ENCODE measurements at regions not wholly inside any gene's neighbourhood (a gene's known extent, or its start where the extent isn't known, plus 50 kb on each side); places are given as distances from the start of the nearest gene placed in this dataset.

DNA sequence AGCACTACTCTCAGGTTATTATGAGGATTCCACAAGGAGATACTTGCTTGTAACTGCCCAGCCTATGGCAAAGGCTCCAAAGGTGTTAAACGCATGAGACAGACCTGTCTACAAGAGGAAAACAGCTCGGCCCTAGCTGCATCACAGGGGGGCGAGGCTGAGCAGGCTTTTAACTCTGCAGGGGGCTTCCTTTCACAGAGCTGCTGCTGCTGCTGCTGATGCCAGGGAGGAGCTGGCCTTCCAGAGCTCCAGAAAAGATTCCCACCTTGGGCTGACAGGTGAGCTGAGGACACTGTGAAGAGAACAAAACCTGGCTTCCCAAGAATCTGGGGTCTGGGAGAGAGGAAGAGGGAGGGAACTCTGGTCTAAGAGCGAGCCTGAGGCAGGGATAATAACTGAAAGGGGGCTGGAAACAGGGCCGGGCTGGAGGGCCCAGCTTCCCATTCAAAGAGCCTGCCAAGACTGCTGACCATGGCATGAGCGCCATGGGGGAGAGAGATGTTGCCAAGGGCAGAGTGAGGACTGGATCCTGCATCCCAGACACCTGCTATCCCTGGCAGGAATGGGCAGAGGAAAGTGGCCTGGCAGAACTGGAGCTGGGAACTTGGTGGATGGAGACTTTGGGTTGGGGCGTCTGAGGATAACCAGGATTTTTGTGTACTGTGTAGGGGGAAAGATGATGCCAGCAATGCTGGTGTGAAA is 211.1 kb upstream of the LRFN2 start:
- no peak for DNase-seq (ENCODE audit: low spot score)

GRCh38 chr6:40796260-40797221 is 209.4 kb upstream of the LRFN2 start:
- DNase-seq (ENCODE audit: low spot score), result no peak

DNA sequence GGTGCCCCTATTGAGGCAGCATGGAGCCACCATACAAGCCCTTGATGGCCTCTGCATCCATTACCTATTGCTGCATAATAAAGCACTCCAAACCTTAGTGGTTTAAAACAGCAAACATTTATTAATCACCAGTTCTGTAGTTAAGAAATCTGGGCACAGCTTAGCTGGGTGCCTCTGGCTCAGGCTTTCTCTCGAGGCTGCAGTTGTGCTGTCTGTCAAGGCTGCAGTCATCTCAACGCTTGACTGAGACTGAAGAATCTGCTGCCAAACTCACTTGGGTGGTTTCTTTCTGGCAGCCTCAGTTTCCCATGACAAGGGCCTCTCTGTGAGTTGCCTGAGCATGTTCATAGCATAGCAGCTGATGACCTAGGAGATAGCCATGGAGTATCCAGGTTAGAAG is 207.4 kb upstream of the LRFN2 start:
- DNase-seq (ENCODE audit: low spot score), result no peak

- no peak for DNase-seq (ENCODE audit: low spot score)
Observed at GRCh38 chr6:40792183-40792582, 205.0 kb upstream of the LRFN2 start.

GRCh38 chr6:40791004-40791403 is 203.8 kb upstream of the LRFN2 start:
- no peak for DNase-seq (ENCODE audit: low spot score)

DNA sequence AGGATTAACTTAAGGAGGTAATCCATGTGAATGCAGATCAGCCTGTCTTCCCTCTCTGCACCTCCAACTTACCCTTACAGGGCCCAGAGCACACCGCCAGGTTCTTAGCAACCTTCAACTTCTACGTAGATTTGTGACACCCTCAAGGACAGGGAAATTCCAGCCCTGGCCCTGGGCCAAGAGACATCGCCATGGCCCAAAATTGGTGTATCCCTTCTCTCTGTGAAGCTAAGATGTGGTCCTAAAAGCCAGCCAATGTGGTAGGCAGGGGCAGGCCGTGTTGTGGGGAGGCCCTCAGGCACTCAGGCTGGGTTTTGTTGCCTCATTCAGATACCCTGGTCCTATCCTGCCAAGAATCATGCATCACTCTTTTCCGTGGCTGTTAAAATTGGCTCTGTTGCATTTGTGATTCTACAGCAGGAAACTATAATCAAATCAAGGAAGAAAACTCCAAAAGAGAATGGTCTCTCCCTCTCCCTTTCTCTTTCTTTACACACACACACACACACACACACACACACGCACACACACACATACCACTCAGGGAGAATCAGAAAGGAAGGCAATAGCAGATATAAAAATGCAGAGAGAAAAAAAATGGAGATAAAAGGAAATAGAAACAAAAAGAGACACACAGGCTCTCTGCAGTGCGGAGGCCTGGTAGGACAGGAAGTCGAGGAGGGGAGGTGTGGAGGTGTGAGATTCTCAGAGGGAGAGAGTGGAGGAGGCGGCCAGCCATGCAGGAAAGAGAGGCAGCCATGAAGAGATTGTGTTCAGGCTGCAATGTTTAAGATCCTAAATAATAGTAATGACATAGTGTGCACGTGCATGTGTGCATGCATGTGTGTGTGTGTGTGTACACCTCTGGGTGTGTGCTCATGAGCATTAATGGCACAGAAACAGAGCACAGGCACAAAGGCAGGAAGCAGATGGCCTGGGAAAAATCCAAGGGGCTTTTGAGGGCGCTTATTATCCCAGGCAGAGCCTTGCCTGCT is 201.8 kb upstream of the LRFN2 start:
- no peak for DNase-seq (ENCODE audit: low spot score)

DNA sequence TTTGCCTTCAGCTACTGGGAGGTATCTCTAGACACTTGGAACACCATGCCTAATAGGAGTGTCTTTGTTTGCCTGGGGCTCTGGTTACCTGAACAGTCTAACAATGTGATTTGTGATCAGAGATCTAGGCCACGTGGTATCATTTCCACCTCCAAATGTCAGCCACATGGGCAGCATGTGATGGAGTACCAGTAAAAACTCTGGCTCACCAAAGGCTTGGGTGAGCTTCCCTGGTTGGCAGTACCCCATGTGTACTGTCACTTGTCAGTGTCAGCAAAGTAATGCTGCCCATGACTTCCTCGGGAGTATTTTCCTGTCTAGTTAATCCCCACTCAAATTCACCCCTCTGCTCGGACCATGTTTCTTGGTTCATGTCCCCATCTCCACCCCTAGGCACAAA is 195.2 kb upstream of the LRFN2 start:
- no peak for DNase-seq (ENCODE audit: low spot score)

DNA sequence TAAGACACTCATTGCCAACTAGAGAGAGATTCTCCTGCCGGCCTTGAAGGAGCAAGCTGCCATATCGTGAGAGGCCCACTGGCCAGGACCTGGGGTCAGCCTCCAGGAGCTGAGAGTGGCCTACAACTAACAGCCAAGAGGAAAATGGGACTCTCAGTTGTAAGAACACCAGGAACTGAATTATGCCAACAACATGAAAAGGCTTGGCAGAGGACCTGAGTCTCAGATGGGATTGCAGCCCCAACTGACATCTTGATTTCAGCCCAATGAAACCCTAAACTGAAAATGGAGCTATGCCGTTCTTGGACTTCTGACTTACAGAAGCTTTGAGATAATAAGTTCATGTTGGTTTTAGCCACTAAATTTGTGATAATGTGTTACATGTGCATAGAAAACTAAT is 193.5 kb upstream of the LRFN2 start:
- DNase-seq (ENCODE audit: low spot score), result no peak

DNA sequence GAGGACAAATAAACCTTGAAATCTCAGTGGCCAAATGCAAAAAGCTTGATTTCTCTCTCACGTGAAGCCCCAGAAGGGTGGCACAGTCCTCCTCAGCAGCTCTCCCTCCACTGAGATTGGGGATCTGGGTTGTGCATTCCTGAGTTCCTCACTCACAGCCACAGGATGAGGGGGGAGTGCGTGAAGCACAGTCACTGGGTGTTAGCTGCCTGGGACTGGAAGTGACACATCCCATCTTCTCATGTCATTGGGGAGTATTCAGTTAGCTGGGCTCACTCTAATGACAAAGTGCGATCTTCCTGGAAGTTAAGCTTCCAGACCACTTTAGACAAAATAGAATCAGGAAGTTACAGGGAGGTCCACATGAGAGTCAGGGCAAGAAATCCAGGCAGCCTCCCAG is 192.2 kb upstream of the LRFN2 start:
- no peak for DNase-seq (ENCODE audit: low spot score)

DNA sequence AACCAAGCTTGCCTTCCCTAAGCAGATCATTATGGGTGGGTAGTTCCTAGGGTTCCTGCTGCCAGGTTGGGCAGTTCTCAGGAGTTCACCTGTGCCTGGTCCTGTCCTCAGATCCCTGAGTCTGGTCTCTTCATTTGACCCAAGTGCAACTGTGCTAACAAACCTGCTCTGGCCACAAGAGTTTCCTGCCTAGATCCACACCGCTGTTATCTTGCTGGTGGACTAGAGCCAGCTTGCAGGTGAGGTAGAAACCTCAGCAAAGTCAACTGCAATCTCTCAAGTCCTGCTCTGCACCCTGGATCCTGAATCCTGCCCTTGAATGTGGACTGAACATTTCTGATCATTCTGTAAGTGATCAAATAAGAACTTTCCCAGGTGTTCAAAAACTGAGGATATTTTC is 191.8 kb upstream of the LRFN2 start:
- no peak for DNase-seq (ENCODE audit: low spot score)

DNA sequence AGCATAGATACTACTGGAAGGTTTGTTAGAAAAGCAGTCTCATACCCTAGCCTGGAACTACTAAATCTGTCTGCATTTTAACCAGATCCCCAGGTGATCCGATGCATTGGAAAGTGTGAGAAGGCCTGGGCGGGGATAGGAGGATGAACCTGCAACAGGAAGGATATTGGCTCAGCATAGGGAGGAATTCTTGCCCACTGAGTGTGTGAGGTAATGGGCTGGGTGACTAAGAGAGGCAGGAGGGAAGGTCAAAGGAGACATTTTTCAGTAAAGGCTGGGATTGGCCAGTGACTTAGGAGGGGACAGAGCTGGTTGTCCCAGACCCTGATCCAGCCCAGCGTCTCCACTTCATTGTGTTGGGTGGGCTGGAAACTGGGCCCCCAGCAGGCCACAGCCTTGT is 191.0 kb upstream of the LRFN2 start:
- DNase-seq (ENCODE audit: low spot score), result no peak

- DNase-seq (ENCODE audit: low spot score), result no peak
Observed at GRCh38 chr6:40774932-40775331, 187.8 kb upstream of the LRFN2 start.

DNA sequence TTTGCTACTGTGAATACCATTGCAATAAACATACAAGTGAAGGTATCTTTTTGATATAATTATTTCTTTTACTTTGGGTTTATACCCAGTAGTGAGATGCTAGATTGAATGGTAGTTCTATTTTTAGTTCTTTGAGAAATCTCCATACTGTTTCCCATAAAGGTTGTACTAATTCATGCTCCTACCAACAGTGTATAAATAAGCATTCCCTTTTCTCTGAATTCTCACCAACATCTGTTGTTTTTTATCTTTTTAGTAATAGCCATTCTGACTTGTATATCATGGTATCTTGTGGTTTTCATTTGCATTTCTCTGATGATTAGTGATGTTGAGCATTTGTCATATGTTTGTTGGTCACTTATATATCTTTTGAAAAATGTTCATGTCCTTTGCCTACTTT is 183.6 kb upstream of the LRFN2 start:
- no peak for DNase-seq (ENCODE audit: low spot score)

- no peak for DNase-seq (ENCODE audit: low spot score)
Observed at GRCh38 chr6:40764726-40765125, 177.6 kb upstream of the LRFN2 start.

DNA sequence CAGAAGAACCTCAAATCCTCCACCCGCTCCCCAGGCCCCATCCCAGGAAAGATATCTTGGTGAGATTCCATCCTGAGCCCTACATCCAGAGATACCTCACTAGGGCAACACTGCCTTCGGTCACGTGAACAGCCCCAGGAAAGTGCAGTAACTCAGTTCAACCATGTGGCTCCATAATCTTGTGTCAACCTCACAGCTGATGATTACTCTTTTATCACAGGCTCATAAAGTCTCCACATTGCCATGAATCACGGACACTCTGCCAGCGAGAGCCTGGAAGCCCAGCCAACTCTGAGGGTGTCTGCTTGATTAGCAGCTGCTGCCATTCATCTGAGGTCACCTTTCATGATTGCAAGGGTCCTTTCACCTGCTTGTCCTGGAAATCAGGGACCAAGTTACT is 175.8 kb upstream of the LRFN2 start:
- DNase-seq (ENCODE audit: low spot score), result no peak

DNA sequence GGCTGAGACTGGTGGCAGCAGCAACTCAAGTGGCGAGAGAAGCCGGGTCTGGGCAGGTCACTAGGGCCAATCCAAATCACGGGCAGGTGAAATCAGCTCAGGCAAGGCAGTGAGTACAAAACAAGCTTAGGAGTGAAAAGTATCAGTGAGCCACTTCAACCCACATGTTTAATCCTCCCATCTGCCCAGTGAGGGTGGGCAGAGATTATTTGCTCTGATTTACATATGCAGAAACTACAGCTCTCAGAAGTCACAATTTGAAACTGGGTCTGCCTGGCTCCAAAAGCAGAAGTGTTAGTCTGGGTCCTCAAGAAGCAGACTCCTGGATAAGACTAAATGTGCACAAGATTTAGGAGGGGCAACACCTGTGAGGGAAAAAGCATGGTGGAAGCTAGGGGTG is 173.7 kb upstream of the LRFN2 start:
- DNase-seq (ENCODE audit: low spot score), result no peak

DNA sequence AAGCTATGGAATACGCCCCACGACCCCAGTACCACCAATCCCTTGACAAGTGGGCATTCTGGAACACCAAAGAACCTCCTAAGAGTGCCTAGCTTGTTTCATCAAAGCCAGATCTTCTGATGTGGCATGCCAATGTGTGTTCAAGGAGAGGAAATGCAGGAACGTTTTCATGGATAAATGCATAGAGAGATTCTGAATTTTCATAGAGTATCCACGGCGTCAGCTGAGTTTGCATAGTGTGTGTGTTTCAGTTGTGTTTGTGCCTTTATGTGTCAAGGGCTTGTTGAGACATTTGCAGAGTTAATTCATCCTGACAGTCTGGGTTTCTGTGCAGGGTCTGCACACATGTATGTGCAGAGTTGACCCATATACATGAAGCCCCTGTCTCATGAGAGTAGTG is 172.7 kb upstream of the LRFN2 start:
- DNase-seq (ENCODE audit: low spot score), result no peak

DNA sequence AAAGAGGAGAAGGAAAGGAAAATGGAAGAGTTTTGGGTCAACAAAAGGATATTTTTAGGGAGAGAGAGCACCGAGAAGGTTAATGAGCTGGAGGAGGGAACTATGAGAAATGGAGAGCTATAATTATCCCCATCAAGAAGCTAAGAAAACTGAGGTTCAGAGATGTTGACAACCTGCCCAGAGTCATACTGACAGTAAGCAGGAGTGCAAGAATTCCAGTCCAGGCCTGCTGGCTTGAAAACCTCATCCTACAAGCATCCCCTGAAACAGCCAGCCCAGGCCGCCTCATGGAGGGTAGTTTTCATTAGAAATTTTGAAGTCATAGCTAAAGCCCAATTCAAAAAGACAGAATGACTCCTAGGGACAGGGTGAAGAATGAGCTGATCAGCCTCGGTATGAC is 172.1 kb upstream of the LRFN2 start:
- no peak for DNase-seq (ENCODE audit: low spot score)

- DNase-seq (ENCODE audit: low spot score), result no peak
Observed at GRCh38 chr6:40755749-40756452, 168.7 kb upstream of the LRFN2 start.

DNA sequence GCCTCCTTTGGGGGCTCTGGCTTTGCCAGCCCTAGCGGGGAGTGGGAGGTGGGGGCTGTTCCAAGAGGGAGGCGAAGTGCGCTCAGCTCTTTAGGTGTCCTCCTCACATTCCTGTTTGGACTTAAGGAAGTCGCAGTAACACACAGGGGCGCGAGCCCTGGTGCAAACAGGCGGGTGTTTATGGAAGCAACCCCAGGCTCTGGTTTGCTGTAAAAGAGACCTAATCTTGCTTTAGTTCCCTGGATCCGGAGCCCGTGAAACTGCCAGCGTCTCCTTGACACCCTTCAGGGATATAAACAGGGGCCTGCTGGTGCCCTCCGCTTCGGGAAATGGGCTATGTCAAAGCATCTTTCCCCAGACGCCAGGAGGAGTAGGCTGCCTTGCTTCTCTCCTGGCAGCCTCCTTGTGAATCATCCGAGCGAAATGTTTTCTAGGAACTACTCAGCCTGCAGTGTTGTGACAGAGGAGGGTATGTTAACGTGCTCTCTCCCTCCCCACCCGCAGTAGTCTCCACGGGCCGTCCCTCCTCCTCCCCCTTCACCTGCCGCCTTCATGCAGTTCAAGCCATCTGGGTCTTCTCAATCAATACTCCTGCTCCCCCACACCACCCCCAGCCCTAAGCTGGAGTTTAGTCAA is 168.0 kb upstream of the LRFN2 start:
- DNase-seq (ENCODE audit: low spot score), result no peak

GRCh38 chr6:40754461-40755045 is 167.4 kb upstream of the LRFN2 start:
- no peak for DNase-seq (ENCODE audit: low spot score)

Data from HuH-7.5 (cell line).